Iris pigment epithelial cell (primary cell): ENCODE measurements at regions not wholly inside any gene's neighbourhood (a gene's known extent, or its start where the extent isn't known, plus 50 kb on each side); places are given as distances from the start of the nearest gene placed in this dataset.

Experiments
- DNase-seq: peaks from one replicate; pipeline ENCODE4 v3.0.0-alpha.2; 2011; ENCODE audit warnings: low read depth

DNA sequence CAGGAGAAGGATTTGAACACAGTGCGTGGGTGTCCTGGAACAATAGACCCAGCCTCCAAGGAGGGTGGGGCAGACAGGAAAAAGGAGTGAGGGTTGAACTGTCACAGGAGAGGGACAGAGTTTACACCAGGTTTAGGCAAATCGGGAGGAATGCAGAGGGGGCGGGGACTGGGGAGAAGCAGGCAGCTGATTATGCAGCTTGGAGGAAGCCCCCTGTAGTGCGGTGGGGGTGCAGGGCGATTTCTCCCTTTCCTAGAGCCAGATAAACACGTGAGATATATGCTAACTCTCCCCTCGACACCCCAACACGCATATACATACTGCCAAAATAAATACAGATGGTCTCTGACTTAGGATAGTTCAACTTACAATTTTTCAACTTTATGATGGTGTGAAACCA is 108.6 kb upstream of the PRR20G start:
- no peak for DNase-seq

DNA sequence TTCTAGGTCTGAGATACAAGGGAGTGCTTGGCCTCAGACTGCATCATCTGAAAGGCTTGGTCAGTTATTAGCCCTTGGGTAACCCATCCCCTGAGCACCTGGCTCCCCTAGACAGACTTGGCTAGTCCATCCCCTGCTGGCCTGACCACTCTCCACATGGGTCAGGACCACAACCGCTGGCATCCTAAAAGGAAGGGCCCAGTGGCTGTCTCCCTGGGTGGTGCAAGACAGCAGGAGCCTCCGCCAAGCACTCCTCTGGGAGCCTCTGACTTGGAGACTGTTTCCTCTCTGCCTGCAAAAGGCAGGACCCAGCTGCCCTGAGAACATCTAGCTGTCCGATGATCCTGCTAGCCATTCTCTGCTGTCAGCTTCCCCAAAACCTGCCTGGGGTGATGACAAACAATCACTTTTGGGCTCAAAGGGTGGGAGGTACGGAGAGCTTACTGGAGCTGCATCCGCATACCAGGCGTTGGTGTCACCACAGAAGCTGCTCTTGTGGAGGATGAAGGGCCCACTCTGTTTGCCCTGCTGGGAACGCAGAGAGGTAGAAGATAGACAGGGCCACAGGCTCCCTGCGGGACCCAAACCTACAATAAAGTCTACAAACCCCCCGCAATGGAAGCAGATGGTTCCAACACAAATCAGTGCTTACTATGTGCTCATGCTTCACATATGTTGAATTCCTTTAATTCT is 108.0 kb upstream of the PRR20G start:
- no peak for DNase-seq

DNA sequence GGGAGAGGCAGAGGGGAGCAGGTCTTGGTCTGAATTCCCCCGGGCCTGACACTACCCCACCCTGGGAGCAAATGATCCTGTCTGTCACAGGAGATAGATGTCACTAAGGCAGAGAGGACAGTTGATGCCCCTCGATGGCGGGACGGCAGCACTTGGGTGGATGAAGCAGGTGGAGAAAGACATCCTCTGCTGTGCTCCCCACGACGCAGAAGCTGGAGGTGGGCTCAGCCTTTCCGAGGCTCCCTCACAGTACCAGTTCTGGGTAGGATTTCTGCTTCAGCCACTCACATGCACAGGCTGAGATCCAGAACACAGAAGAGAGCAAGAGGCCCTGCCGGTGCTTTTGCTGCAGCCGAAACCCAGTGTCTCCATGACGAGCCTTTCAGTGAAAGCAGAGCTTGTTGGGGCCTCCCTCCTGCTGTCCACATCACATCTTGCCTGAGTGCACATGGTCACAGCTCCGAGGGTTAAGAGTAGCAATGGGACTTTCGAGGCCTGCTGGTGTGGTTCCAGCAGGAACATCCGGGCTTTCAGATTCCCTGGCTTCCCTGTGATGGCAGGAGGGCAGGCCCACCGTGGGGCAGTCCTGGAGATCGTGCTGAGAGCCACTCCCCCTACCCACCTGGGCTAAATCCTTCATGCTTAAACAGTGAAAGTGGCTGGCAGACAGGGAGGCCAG is 107.3 kb upstream of the PRR20G start:
- no peak for DNase-seq

DNA sequence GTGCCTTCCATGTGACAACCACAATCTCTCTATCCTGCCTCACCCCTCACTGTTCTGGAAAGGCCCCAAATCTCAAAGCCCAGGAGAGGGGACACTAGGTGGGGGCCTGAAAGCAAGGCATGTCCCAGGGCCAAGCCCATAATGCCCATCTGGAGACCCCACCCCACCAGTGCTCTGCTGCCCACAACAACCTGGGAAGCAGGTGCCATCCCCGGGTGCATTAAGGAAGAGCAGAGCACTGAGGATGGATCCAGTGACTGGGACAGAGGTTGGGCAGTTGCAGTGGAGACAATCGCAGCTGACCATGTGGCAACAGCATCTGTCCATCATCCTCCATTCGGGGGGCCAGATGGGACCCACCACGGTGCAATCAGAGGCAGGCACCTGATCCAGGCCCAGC is 106.2 kb upstream of the PRR20G start:
- no peak for DNase-seq

DNA sequence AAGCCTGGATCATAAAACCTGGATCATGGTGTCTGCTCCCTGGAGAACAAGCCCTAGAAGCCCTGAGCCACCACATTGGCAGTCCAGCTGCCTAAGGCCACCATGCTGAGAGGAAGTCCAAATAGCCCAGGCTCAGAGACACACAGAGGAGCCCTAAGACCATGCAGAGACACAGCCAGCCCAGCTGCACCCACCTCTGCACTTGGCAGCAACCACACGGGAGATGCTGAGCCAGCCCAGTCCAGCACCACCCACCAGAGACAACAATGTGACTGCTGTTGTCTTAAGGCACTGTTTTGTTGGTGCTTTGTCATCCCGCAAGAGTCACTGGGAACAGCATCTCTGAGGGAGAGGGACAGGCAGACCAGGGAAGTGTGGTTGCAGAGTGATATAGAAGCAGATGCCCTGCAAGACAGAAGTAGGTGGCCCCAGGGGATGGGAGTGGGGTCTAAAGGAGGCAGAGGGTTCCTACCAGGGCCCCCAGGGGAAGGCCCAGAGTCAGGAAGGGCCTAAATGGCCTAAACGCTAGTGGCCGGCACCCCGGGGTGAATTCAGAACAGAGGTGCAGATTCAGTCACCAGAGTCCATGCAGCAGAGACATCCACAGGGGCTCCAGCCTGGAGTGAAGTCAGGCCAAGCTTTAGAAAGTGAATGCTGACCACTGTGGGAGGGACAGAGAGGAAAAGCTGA is 105.4 kb upstream of the PRR20G start:
- no peak for DNase-seq

DNA sequence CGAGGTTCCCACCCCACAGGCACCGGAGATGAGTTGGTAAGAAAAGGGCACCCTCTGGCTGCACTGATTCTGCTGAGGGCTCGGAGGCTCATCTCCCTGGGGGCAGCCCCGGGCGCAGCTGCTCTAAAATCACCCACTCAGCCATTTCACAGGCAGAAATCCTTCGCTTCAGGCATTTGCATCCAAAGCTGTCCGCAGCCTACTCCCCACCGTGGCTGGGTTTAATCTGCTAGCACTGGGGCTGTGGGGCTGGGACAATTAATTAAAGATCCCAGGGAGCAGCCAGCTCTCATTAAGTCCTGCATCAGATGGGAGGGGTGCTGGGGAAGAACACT is 104.3 kb upstream of the PRR20G start:
- no peak for DNase-seq

DNA sequence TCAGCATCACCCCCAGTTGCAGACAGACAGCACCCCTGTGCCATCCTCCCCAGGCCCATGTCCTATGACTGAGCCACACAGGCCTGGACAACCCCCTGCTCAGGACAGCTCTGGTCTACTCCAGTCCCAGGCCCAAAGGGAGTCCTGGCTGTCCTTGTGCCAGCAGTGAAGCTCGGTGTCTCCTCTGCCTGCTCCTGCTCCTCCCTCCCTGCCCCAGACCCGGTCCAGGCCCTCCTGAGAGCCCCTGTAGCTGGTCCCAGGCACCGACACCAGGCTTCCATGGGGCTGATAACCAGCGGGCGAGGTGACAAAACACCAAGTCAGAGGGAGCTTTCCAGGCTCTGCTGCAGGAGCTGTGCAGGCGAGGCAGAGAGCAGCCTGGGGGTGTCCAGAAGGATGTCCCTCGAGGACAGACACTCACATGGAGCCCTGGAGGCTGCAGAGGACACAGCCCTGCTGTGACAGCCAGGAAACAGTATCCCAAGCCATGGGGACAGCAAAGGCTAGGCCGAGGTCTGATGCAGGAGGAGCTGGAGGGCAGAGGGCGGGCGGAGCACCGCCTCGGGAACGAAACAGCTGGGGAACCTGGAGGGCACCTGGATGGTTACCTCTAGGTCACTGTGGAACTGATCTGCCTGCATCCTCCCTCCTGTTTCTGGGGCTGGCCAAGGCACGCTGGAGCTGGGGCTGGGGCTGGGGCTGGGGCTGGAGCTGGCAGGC is 103.8 kb upstream of the PRR20G start:
- no peak for DNase-seq

DNA sequence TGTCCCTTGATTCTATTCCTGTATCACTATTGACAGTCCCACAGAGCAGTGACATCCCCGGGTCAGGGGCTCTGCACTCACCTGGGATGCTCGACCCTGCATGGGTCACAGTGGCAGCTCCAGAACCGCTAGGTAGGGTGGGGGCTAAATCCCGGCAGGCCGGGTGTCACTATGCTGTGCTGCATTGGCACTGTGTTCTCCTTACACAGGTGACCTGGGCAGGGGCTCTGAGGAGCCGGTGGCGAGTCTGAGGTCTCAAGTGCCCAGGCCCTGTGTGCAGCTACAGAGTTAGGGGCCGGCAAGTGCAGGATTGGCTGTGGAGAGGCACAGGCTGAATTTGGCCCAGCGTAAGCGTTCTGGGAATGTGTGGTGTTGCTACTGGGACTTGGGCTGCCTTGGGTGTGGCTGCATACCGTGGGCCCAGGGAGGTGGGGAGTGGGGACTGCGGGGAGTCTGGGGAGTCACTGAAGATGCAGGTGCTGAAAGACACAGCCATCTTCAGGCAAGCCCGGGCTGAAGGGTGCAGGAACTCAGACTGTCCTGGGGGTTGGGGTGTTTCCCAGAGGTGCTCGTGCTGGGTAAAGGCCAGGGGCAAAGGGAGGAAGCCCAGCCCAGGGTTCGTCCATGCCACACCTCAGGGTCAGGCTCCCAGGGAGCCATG is 102.6 kb upstream of the PRR20G start:
- DNase-seq = no peak

DNA sequence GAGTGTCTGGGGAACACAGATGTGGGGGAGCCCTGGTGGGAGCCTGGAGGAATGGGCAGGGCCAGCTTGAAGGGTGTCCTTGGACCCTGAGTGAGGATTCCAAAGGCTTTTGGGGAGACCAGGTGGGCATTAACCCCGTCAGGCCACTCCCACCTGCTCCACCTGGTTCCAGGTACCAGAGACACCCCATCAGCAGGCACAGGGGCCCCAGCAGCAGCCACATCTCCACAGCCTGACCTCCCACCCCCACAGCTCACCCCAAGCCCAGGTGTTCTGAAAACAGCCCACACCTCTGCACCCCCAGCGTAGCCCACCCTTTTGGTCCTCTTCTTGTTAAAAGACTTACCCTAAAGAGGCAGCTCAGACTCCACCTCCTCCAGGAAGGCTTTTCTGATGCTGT is 102.1 kb upstream of the PRR20G start:
- DNase-seq = no peak

DNA sequence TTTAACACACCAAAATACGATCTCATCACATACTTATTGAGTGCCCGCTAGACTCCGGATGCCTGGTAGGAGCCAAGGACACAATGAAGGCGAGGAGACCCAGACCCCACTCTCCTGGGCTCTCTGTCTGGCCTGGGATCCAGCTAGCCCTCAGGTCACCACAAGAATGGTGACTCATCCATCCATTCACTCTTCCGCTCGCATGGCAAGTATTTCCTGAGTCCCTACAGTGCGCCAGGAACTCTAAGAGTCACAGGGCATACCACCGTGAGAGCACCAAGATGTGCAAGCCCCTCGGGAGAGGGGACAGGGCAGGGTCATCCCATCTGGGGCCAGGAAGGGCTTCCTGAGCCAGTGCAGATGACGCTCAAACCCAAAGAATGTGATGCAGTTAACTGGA is 101.6 kb upstream of the PRR20G start:
- DNase-seq = no peak

DNA sequence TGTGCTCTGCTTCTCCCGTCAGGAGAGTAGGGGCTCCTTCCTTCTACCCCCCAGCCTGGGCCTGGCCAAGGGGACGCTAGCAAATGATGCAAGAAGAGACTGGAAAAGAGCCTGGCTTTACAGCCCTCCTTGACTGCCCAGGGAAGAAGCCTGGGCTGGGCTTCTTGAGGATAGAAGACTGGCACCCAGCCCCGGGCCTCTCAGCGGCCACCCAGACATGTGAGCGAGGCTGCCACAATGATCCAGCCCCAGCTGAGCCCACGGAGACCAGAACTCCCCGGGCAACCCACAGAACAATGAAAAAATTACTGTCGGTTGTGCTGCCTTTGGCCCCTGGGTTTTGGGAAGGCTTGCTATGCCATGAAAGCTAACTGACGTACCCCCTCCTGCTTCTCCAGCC is 100.6 kb upstream of the PRR20G start:
- no peak for DNase-seq

DNA sequence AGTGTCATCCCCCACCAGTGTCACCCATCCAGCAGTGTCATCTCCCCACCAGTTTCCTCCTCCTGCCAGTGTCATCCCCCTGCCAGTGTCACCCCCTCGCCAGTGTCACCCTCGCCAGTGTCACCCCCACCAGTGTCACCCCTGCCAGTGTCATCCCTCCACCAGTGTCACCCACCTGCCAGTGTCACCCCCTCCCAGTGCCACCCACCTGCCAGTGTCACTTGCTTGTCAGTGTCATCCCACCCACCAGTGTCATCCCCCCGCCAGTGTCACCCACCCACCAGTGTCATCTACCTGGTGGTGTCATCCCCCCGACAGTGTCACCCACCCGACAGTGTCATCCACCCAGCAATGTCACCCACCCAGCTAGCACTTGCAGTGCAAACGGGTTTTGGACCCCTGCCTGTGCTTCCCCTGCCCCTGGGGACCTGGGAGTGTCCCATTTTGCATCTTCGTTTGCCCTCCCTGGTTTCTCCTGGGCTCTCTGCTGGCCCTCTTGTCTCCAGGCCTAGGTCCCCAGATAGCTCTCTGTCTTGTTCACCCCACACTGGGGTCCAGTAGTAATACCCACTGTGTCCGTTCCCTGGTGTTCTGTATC is 99.8 kb upstream of the PRR20G start:
- no peak for DNase-seq

DNA sequence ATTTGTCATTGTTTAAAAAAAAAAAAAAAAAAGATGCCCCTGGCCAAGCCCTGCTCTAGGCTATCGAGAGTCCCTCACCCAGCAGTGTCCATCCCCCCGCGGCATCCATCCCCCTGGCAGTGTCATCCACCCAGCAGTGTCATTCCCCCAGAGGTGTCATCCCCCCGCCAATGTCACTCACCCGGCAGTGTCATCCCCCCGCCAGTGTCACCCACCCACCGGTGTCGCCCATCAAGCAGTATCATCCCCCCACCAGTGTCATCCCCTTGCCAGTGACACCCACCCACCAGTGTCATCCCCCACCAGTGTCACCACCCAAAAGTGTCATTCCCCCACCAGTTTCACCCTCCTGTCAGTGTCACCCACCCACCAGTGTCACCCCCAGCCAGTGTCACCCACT is 99.3 kb upstream of the PRR20G start:
- no peak for DNase-seq

DNA sequence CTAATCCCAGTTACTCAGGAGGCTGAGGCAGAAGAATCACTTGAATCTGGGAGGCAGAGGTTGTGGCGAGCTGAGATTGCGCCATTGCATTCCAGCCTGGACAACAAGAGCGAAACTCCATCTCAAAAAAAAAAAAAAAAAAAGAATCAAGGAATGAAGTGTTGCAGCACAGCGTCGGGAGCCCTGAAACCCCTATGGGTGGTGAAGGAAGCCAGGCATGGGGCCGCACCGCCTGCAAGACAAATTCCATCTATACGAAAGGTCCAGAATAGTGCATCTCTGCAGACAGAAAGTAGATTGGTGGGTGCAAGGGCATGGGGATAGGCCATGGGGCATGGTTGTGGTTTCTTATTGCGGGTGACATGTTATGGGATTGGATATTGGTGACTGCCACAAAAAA is 98.6 kb upstream of the PRR20G start:
- DNase-seq = no peak

DNA sequence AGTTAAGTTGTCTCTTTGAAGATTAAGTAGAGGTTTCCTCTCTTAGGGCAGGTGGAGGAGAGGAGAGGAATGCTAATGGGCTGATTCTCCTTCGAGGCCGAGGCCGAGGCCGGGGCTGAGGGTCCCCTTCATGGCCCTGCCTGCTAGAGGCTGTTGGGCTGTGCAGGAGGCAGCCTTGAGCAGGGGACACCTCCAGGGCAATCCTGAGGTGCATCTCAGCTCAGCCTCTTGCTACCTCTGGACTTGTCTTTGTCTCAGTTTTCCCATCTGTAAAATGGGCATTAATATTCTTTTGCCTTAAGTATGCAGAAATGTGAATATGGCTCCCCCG is 97.7 kb upstream of the PRR20G start:
- DNase-seq = no peak

DNA sequence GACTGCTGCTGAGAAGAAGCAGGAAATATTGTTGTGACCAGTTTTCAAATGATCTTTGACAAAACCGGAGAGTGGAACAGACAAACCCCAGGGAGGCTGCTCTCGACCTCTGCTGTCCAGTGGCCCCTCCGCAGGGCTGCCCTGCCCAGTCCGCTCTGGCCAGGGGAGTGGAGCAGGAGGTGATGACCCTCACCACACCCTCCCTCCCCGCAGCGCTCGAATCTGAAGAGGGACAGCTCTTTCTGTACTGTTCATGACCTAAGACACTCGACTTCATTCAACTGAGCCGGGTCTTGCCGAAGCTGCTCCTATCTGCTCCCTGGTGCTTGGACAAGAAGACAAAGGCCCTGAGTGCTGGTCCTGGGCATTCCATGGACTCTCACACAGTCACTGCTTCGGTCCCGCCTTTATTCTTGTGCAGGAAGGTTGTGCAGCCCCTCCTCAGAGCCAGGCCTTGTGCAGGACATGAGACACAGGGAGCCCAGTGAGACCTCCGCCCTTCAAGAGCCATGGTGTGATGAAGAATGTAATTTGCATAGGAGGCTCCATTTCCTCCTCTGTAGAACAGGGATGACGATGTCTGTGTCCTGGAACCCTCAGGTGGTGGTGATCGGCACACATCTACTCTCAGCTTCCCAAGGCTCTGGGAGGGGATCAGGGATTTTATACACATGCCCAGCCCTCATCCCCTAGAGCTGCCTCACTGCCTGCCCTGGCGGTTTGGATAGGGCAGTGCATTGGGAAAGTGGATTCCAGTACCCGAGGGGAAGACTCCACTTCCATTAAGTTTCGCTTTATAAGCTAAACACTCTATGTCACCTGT is 97.1 kb upstream of the PRR20G start:
- DNase-seq = no peak

DNA sequence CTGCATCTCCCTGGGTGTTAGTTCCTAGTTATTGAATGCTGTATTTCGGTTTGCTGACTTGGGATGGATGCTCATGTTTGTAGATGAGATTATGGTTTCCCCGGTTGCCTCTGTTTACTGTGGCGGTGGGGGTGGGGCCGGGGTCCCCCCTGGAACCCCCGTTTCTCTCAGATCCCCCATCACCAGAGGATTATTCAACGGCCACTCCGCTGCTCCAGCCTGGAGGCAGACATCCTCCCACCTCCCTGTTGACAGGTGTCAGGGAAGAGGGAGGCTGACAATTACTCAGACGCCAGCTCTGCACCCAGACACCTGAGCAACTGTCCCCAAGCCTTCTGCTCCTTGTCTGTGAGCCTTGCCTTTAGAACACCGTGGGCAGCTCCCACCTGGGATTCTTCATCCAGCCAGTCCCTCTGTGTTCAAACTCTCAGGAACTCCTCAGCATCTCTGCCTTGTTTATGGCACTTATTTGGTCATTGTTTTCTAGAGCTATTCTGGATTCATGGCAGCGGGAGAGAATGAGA is 95.9 kb upstream of the PRR20G start:
- DNase-seq = no peak

DNA sequence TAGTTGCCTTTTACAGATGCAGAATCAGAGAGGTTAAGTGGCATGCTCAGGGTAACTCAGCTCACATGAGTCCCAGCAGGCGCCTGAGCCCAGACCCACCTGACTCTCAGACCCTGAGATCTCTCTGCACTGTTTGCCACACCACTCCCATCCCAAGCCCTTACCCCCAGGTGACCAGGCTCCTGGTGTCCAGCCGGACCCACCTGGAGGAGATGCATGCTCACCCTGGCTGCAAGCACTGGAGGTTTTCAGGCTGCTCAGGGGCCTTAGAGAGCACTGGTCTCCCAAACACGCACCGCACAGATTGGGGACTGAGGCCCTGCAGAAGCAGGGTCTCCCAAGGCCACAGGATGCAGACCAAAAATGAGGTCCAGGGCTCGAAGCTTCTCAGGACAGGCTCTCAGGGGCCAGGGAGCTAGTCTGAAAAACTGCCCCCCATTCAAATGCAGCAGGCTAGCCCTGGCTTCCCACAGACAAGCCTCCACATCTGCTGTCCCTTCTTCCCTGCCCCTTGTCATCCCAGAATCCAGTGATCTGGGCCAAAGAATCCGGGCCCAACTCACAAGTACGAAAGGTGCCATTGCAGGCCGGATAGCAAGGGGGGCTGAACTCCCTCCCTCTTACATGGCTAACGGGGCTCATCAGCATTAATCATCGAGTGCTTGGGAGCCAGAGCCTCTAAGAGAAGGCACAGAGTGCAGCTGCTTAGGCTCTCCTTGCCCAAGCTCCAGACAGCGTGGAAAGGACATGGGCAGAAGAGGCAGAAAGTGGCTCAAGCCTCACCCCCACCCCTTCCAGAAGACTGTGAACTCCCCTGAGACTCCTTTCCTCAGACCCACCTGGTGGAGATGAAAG is 90.2 kb upstream of the PRR20G start:
- no peak for DNase-seq

DNA sequence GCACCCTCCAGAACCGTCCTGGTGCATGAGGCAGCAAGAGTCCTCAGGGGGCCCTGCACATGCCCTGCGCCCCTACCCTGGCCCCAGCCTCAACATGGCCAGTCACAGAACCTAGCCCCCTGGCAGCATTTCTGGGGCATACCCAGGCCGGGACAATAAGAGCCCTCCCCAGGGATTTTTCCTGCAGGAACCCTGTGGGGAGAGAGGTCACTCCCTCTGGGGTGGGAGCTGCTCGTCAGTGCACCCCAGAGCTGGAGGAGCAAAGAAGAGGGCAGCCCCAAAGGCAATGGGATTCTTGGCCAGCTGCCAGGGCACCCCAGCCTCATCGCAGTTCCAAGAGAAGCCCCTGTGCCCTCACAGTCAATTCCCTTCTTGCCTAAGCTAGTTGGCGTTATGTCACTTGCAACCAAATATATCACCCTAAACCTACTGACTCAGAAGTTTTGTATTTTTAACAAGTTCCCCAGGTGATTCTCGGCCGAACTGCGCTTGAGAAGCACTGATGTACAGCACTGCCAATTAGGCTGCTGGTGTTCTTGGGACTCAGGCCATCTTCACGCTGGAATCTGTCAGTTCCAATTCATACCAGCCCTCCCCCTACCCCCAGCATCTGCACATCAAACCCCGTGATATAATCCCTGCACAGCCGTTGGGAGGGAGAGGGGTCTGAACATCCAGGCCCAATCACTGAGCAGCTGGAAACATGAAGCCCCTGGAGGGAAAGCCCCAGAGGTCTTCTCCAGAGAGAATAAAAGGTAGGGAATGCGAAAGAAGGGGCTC is 87.5 kb upstream of the PRR20G start:
- no peak for DNase-seq
